G401 (cell line): ENCODE measurements at regions not wholly inside any gene's neighbourhood (a gene's known extent, or its start where the extent isn't known, plus 50 kb on each side); places are given as distances from the start of the nearest gene placed in this dataset.
A peak's percentile ranks its signal among the peaks of the same experiment; 100 is the strongest.
"Not testable (repeated sequence)": the region's sequence is repeated elsewhere in the genome, so short reads cannot be mapped to it uniquely, and the experiment has no call there.

ENCODE experiments used
- DNase-seq: peaks from one replicate; pipeline ENCODE4 v3.0.0-alpha.2; 2015; ENCODE audit warnings: low spot score
- in situ Hi-C: cut with HindIII; loops from 2 replicates; pipeline ENCODE4 v1.10.0; 2016; ENCODE audit warnings: low sequenced_read_pairs, mixed read lengths

GRCh38 chr7:45335024-45335423 is 177.4 kb downstream of the RAMP3 start:
- DNase-seq, in situ Hi-C loops: not testable (repeated sequence)

GRCh38 chr7:45342236-45342635 is 184.6 kb downstream of the RAMP3 start:
- DNase-seq = no peak
- in situ Hi-C loops = no loop called here

- DNase-seq = no peak
- in situ Hi-C loops = no loop called here
Observed at GRCh38 chr7:45343746-45344145, 186.2 kb downstream of the RAMP3 start.

DNA sequence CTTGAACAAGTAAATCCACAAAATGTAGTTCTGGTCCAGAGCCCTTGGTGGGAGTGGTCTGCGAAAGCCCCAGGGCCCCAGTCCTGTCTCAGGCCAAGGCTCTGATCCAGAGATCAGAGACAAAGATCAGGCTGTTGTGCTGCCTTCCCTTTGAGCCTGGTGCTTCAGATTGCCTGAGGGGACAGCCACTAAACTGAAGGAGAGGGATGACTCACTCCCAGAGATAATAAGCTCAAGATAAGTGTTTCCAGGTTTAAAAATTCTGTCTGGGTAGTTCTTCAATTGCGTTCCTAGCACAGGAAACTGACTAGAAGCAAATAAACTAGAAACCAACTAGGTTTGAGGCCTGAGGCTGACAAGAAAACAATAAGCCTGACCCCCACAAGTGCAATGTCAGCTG is 190.2 kb downstream of the RAMP3 start:
- no peak for DNase-seq
- in situ Hi-C loops = no loop called here

DNA sequence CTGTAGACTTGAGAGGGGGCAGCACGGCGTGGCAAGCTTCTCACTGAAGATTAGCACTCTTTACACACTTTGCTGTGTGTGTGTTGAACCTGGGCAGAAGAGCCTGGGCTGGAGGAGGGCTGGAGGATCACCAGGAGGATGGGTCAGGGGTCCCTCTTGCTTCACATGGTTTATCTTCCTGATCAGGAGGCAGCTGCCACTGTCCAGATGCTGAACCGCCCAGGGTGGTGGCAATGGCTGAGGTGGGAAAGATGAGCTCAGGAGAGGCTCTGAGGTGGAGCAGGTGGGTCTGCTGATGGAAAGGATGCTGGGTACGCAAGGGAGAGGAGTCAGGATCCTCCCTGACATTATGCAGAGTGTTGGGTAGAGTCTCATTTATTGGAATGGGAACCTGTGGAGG is 191.5 kb downstream of the RAMP3 start:
- no peak for DNase-seq
- in situ Hi-C loops = no loop called here

GRCh38 chr7:45350896-45351295 is 193.3 kb downstream of the RAMP3 start:
- in situ Hi-C loops = no loop called here
- DNase-seq = no peak

- in situ Hi-C loops = no loop called here
- DNase-seq = no peak
Observed at GRCh38 chr7:45358287-45358686, 200.7 kb downstream of the RAMP3 start.

DNA sequence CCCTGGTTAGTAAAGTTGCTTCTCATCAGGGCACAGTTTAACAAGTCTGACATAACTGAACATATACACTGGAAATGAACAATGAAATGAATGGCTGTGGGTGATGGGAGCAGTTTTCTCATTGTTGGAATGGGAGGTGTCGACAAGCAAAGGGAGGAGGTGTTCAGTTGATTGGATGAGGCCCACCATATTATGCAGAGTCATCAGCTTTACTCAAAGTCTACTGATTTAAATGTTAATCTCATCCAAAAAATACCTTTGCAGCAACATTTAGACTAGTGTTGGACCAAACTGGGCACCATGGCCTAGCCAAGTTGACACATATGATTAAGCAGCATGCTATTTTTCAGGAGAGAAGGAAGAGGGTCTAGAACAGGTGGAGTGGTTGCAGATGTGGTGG is 201.7 kb downstream of the RAMP3 start:
- in situ Hi-C loops = no loop called here
- no peak for DNase-seq

DNA sequence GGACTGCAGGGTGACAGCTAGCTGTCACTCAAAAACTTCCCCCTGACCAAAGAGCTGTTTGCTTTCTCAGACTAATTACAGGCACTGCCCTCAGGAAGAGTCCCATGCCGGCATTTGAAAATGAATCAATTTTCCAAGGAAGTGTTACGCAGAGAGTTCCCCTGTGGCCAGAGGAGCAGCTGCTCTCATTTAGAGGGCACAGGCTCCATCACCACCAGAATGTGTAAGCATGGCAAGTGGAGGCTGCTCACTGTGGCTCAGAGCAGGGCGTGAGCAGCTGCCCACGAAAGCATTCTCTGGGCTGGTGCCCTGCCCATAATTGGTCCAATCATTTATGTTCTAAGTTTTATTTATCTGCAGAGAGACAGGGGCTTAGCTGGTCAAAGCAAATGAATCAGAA is 202.2 kb downstream of the RAMP3 start:
- no peak for DNase-seq
- in situ Hi-C loops = no loop called here

DNA sequence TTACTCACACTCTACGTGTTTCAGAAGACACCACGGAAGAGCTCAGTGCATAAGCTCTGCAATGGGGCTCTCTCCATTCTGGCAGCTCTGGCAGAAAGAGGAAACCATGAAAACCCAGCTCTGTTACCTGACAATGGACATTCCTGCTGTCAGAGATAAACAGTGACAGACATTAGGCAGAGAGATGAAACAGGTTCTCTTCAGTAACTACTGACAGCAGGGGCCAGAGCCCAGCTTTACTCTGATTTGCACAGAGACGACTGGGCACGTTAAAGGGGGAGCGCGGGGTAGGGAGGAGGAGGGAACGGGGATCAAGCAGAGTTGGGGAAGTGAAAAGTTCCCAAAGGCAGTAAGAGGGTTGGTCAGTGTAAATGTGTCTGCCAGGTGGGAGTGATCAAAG is 206.1 kb downstream of the RAMP3 start:
- DNase-seq = no peak
- in situ Hi-C loops = no loop called here

DNA sequence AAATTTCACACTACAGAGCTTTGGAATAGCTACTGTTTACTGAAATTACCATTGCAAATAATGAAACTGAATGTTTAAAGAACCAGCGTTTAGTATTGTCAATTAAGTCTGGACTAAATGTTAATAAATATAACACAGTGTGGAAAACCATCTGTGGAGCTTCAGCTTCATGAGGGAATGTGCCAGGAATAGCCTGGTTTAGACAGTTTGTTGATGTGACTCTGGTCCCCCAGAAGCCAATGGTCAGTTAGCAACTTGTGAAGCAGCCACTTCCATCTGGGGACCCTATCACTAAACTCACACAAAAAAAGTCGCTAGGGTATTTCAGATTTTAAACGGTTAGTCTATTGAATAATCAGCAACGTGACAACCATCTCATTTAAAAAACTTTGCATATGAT is 207.8 kb downstream of the RAMP3 start:
- DNase-seq = no peak
- in situ Hi-C loops = no loop called here

GRCh38 chr7:45366475-45366874 is 207.7 kb upstream of the ADCY1 start:
- in situ Hi-C loops = no loop called here
- peak; percentile 24 for DNase-seq

GRCh38 chr7:45367026-45367425 is 207.1 kb upstream of the ADCY1 start:
- in situ Hi-C loops = no loop called here

GRCh38 chr7:45368129-45368807 is 205.9 kb upstream of the ADCY1 start:
- DNase-seq = no peak
- in situ Hi-C loops = no loop called here

More at GRCh38 chr7:45367026-45367425, 207.1 kb upstream of the ADCY1 start:
- DNase-seq = peak; percentile 13

DNA sequence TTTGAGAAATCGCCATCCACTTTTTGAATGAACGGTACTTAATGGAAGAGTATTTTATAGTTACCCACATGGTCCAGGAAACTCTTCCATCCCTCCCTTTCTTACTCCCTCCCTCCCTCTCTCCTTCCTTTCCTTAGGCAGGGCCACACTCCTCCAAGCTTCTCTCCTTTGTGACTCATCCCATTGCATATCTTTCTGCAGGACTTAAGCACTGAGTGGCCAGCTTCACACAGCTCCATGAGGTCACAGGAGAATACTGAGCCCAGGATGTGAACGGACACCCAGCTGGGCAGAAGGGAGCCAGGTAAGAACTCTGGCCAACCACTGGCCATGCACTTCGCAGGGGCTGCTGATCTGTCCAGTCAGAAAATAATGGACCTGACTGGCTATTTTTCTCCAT is 189.7 kb upstream of the ADCY1 start:
- DNase-seq = no peak
- in situ Hi-C loops = no loop called here

DNA sequence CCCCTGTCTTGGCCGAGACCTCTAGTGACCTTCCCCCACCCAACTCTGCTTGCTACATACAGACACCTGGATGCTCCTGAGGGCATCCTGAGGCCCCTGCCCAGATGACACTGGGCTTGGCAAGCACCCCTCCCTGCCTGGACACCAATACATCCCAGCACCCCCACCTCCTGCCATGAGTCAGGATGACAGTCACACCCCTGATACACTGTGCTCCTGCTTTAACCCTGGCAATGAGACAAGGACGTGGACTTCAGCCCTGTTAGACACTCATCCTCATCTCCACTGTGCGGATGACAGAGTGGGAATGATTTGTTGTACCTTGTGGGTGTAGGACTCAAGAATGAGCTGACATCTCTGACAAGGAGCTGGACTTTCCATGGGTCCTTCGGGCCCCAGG is 186.3 kb upstream of the ADCY1 start:
- no peak for DNase-seq
- in situ Hi-C loops = no loop called here

- in situ Hi-C loops = no loop called here
Observed at GRCh38 chr7:45389073-45389872, 184.9 kb upstream of the ADCY1 start.

DNA sequence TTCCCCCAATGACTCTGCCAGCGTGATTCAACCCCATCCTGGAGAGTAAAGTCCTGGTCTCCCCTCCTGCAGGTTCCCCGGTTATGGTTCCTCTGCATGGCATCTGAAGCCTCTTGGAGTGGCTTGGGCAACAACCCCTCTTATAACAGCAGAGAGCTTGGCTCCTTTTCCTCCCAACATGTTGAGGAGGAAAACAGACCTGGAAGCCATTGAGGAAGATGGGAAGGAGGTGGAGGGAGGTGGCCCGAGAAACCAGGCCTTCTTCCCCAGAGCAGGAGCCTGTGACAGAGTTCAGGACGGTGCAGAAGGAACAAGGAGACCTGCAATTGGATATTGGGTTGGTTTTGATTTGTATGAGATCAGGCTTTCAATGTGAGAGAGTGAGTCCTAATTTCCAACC is 184.0 kb upstream of the ADCY1 start:
- no peak for DNase-seq
- in situ Hi-C loops = no loop called here

More at GRCh38 chr7:45389073-45389872, 184.9 kb upstream of the ADCY1 start:
- no peak for DNase-seq

DNA sequence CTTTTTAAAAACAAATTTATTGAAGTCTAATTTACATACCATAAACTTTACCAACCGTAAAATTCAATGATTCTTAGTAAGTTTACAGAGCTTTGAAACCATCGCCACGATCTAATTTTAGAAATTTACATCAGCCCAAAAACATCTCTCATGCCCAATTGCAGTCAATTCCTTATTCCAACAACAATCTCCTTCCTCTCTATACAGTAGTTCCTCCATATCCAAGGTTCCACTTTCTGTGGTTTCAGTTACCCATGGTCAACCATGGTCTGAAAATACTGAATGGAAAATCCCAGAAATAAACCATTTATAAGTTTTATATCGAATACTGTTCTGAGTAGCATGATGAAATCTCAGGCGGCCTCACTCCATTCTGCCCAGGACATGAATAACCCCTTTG is 183.4 kb upstream of the ADCY1 start:
- DNase-seq = no peak
- in situ Hi-C loops = no loop called here

GRCh38 chr7:45391618-45392451 is 182.3 kb upstream of the ADCY1 start:
- in situ Hi-C loops = no loop called here
- DNase-seq = no peak
